ENCODE measurements at regions not wholly inside any gene's neighbourhood (a gene's known extent, or its start where the extent isn't known, plus 50 kb on each side); places are given as distances from the start of the nearest gene placed in this dataset.

- TF ChIP-seq, protein P1, sequence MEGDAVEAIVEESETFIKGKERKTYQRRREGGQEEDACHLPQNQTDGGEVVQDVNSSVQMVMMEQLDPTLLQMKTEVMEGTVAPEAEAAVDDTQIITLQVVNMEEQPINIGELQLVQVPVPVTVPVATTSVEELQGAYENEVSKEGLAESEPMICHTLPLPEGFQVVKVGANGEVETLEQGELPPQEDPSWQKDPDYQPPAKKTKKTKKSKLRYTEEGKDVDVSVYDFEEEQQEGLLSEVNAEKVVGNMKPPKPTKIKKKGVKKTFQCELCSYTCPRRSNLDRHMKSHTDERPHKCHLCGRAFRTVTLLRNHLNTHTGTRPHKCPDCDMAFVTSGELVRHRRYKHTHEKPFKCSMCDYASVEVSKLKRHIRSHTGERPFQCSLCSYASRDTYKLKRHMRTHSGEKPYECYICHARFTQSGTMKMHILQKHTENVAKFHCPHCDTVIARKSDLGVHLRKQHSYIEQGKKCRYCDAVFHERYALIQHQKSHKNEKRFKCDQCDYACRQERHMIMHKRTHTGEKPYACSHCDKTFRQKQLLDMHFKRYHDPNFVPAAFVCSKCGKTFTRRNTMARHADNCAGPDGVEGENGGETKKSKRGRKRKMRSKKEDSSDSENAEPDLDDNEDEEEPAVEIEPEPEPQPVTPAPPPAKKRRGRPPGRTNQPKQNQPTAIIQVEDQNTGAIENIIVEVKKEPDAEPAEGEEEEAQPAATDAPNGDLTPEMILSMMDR (IDR thresholded peaks at IDR 0.05), result no peak
- TF ChIP-seq POLR2A (IDR thresholded peaks at IDR 0.05) (no peak), EP300 (IDR thresholded peaks at IDR 0.05) (no peak)
These were observed 138.6 kb upstream of the AJAP1 start for GRCh38 chr1:4515727-4516289.

All from tibial nerve (tissue), 4 donors.